NCI-H510A (cell line): ENCODE measurements at regions not wholly inside any gene's neighbourhood (a gene's known extent, or its start where the extent isn't known, plus 50 kb on each side); places are given as distances from the start of the nearest gene placed in this dataset.
"Not testable (repeated sequence)": the region's sequence is repeated elsewhere in the genome, so short reads cannot be mapped to it uniquely, and the experiment has no call there.

Experiments used
- DNase-seq: peaks from one replicate; lab custom pipeline; 2025; lab: John Stamatoyannopoulos, UW

DNA sequence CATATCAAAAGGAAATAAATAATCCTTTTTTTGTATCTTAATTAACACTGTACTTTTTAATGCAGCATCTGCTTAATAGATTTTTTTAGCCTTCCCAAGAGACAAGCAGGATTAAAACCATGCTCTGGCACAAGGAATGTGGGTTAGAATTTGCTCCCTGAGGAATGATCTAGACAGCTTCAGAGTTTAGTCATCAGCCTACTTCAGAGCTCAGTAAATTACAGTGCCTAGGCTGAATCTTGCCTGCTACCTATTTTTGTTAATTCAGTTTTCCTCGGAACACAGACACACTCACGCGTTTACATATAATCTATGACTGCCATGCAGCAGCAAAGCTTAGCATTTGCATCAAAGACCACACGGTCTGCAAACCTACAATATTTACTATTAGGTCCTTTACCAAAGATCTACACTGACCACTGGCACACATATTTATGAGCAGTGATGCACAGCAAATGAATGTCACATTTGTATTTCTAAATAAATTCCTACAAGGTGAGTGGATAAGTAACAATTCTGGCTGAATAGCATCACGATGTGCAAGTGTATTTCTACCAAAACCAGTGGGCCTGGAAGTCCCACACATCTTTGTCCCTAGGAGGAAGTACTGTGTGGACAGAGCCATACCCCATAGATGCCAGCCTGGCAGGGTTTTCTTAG lies 309.8 kb upstream of the TMEM132C start:
- DNase-seq = no peak

DNA sequence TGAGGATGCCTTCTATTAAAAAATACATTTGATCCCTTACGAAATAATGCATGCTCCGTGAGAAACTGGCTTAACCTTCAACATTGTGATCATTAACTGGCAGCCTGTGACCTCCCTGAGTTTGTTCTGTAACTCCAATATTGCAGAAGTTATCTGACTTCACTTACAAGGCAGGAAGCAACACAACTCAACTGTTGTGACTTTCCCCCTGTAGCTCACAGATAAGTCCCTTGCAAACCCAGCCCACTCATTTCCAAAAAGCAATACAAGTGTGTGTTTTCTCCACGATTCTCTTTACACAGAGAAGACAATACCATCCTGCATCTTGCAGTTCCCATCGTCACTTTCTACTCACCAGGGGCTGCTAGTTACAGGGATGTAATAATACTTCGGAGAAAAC lies 304.7 kb upstream of the TMEM132C start:
- DNase-seq = no peak

DNA sequence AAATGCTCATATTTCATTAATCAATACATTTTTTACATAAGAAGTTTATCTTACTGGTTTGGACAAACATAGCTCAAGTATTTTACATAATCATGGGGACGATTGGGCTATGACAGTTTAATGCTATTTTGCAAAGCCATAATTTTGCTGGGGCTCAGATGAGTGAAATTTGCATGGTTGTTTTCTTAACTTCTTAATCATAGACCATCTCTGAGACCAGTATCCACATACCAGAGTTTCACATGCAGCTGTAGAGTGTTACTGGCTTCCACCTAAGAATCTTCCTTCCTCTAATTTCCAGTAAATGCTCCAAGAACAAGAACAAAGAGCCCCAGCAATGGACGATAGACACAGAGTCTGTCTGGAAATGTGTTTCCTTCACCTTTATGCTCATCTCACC lies 303.0 kb upstream of the TMEM132C start:
- no peak for DNase-seq

DNA sequence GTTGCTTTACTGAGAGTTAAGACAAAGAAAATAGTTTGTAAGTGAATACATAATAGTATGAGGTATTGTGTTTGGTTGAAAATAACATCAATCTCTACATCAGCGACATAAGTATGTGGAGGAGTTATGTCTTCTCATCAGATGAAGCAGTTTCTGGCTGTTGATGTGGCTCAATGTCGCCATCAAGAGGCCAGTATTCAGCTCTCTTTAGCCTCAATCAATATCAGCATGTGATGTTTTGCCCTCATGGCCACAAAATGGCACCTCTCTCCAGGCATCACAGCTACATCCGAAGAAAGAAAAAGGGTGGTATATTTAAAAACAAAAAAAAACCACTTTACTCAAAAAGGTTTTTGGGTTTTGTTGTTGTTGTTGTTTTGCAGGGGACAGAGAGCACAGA lies 302.3 kb upstream of the TMEM132C start:
- DNase-seq = no peak

DNA sequence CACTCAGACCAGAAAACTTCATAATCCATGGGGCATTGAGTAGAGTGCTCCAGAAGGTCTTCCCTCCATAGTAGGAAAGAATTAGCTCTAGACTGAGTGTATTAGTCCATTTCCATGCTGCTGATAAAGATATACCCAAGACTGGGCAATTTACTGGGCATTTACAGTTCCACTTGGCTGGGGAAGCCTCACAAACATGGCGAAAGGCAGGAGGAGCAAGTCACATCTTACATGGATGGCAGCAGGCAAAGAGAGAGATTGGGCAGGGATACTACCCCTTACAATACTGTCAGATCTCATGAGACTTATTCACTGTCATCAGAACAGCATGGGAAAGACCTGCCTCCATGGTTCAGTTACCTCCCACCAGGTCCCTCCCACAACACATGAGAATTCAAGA lies 300.6 kb upstream of the TMEM132C start:
- no peak for DNase-seq

DNA sequence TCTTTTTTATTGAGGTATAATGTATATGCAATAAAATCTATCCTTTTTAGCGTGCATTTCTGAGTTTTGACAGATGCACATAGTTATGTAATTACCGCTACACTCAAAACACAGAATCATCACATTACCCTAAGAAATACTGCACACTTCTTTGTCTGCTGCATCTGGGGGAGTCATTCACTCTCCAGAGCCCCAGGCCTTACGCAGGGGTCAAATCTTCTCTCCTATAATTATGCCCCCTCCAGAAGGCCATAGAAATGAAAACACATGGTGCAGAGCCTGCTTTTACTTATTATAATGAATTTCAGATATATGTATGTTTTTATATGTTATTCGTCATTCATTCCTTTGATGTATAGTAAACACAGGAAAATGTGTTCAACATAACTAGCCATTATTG lies 296.5 kb upstream of the TMEM132C start:
- DNase-seq = no peak

DNA sequence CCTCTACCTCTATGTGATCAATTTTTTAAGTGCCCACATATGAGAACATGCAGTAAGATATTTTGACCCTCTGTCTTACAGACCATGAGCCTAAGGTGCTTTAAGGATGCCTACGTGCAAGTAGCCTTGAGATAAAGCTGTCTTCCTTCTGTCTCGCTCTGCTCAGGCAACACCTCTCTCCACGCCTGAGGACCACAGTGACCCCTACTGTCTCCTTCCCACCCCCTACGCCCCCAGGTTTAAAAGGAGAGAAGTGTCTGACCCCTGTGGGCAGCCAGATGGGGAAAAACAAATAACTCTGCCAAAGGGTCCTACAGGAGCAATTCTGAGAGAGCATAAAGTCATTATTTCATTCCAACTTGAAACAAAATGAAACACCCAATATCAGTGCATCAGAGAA lies 286.4 kb upstream of the TMEM132C start:
- DNase-seq = no peak

DNA sequence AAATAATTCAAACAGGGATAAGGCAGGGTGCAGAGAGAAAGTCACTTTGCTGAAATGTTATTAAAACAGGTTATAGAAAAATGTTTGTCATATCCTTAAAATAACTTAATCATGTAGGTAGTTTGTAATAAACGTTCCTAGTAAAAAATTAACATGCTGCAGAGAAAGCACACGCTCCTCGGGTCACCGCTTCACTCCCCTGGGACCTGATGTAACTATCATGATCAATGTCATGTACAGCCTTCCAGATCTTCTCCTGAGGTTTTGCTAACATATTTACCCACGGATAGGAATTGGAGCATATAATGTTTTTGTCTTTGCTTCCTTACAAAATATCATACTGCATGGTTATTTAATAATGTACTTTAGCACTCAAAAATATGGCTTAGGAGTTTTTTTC lies 285.1 kb upstream of the TMEM132C start:
- DNase-seq = no peak

DNA sequence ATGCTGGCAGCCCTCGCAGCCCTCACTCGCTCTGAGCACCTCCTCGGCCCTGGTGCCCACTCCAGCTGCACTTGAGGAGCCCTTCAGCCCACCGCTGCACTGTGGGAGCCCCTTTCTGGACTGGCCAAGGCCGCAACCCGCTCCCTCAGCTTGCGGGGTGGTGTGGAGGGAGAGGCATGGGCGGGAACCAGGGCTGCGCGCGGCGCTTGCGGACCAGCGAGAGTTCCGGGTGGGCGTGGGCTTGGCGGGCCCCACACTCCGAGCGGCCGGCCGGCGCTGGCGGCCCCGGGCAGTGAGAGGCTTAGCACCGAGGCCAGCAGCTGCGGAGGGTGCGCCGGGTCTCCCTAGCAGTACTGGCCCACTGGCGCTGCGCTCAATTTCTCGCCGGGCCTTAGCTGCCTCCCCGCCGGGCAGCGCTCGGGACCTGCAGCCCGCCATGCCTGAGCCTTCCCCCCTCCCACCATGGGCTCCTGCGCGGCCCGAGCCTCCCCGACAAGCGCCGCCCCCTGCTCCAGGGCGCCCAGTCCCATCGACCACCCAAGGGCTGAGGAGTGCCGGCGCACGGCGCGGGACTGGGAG lies 283.7 kb upstream of the TMEM132C start:
- DNase-seq = not testable (repeated sequence)

DNA sequence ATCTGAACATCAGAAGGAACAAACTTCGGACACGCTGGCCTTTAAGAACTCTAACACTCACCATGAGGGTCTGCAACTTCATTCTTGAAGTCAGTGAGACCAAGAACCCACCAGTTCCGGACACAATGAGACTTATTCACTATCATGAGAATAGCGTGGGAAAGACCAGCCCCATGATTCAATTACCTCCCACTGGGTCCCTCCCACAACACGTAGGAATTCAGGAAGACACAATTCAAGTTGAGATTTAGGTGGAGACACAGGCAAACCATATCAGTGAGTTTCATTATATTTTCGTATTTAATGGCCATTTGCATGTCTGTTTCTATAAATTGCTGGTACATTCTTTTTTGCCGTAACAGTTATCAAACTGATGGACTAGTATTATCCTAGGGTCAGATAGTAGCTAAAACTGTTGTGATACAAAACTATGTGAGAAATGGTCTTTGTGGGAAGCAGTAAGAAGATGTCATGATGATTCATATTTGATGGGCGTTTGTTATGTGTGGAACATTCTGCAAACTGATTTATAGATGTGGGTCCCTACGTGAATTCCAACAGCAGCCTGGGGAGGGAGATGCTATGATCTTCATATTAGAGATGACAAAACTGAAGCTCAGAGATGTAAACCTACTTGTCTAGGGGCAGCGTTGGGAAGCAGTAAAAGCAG lies 282.4 kb upstream of the TMEM132C start:
- no peak for DNase-seq

DNA sequence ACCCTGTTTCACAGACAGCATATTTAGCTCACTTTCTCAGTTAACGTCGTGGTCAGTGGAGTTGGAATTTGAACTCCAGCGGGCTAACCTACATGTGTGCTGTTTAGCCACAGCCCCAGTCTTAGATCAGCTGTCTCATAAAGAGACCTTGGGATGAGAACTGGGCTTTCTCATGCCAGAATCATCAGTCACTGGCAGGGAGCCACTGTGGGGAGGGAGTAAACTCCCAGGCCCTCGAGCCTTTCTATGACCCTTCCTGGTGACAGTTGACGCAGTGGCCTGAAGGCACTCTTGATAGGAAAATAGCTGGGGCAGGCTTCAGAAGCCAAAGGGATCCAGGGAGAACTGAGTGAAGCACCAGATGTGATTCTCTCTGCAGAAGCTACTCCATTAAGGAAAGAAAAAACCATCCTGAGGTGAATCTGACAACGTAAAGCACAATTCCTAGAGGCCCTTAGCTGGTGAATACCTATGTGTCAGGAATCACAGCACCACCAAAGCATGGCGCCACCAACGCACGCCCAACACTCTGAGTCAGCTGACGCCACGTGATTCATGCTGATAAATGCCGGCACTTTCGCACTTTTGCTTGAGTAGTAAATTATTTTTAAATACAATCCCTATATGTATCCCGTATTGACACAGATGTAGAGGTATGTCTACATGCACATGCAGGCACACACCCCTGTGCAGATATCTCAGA lies 279.6 kb upstream of the TMEM132C start:
- no peak for DNase-seq

DNA sequence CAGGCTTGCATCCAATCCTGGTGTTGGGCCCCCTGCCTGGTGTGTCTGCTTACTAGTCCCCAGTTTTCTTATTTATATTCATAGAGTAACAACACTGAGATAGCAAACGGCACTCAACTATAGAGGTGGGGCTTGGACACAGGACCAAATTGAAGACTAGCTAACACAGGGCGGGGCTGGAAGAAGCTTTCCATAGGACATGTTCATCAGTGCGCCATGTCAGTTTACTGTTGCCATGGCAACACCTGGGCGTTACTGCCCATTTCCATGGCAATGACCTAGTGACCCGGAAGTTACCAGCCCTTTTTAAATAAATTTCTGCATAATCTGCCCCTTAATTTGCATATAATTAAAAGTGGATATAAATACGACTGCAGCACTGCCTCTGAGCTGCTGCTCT lies 275.5 kb upstream of the TMEM132C start:
- DNase-seq = no peak

DNA sequence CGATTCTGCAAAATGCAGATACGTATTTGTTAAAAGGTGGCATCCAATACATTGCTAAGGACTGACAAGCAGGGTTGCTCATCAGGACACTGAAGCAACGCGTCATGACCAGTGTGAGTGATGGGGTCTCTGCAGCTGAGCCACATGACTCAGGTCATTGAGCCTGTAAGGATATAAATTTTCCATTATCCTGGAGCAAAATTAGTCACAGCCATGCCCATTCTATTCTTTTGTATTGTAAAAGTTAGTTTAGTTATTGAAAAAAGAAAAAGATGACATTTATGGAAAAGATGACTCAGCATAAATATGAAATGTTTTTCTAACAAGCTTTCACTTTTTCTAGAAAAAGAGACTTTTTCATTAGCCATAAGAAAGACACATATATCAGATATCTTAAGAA lies 268.0 kb upstream of the TMEM132C start:
- DNase-seq = no peak

DNA sequence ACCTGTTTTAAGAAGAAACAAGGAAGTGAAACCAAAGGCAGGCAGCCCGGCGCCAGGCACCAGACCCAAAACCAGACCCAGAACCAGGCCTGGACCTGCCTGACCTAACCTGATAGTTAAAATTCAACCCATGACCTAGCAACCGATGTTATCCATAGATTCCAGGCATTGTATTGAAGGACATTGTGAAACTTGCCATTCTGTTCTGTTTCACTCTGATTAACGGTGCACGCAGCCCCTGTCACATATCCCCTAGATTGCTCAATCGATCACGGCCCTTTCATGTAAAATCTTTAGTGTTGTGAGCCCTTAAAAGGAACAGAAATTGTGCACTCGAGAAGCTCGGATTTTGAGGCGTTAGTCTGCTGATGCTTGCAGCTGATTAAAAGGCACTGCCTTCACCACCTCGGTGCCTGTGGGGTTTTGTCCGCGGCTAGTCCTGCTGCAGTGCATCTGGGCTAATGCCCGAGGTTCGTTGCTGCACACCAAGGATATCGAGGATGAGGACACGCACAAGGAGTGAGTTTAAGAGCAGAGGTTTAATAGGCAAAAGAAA lies 262.5 kb upstream of the TMEM132C start:
- DNase-seq = no peak

DNA sequence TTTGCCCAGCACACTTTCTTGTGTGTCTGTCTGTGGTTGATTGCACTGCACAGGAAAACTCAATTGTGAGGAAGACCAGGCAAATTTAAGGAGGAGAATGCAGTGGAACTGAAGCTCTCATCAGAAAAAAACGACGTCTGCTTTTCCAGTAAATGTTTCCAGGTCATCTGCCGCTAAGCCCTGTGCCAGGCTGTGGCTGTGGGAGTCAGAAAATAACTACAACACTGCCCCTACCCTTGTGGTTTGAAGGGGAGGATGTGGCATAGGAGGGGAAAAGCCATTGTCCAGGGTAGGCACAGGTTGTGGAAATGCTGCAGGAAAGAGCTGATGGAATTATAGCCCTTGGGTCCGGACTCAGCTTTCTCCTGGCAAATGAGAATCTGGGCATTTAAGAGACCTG lies 259.7 kb upstream of the TMEM132C start:
- no peak for DNase-seq

DNA sequence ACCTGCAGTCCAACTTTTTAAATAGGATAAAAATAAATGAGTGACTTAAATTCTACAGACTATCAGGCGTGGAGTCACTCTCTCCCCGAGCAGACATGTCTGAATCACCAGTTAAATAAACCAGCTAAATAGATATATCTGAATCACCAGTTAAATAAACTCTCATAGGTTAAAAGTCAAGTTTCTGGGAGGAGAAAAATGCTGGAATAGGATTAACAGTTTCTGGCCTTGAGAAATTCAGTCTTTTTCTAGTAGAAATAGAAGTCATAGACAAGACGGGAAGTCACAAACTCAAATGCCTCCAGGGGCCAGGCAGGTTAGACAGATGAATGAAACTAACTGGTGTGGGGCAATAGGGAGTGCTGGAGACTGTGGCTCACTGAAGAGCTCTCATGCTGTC lies 258.6 kb upstream of the TMEM132C start:
- no peak for DNase-seq

DNA sequence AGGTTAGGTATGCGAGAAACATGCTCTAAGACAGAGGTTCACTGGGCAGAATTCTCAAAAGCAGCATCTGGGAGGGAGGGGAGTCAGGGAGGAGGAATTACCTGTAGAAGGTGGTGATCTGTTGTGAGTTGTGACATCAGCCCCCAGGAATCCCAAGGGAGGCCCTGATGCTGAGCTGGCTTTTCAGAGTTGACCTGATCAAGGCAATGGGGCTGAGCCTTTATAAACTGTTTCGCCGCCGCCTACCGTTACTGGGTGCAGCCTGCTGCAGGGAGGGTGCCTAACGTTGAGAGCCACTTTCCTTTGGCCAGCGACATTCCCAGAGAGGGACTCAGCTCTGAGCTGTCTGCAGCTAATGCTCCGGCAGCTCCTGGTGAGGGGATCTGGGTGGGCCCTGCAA lies 257.9 kb upstream of the TMEM132C start:
- DNase-seq = no peak

DNA sequence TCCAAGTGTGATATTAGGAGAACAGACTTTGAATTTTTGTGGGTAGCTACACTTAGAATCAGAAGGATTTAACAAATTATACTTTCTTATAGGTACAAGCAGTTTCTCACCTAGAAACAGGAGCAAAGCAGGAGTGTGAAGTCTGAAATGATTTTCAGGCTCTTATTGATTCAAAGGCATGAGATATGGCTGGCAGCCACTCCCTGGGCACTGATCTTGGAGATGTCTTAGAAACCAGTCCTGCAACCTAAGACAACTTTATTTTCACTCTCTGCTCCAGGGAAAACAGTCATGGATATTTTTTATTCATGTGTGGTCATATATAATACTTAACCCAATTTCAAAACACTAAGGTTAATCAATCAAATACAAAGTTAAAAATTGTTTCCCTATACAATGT lies 254.9 kb upstream of the TMEM132C start:
- DNase-seq = no peak

DNA sequence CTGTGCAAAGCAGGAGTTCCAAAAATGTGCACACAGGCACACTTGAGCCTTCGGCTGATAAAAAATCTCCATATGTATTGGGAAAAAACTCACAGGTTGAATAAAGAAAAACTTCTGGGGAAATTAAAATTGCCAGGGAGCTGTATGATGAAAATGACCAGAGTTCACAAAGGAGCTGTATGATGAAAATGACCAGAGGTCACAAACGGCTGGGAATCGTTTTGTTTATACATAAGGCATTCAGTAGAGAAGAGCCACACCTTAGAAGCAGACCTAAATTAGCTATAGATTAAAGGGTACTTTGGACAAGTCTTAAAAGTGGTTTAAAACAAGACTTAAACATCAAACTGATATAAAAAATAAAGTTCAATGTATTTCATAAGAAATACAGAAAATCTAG lies 251.7 kb upstream of the TMEM132C start:
- DNase-seq = no peak

DNA sequence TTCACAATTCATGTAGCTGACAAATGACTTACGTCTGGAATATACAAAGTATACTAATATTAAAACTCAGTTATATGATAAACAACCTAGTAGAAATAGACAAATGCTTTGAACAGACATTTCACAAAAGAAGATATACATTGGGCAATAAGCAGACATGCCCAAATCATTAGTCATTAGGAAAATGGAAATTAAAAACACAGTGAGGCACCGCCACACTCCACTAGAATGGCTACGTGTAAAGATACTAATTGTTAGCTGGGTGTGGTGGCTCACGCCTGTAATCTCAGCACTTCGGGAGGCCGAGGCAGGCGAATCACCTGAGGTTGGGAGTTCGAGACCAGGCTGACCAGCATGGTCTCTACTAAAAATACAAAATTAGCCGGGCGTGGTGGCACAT lies 248.9 kb upstream of the TMEM132C start:
- no peak for DNase-seq

DNA sequence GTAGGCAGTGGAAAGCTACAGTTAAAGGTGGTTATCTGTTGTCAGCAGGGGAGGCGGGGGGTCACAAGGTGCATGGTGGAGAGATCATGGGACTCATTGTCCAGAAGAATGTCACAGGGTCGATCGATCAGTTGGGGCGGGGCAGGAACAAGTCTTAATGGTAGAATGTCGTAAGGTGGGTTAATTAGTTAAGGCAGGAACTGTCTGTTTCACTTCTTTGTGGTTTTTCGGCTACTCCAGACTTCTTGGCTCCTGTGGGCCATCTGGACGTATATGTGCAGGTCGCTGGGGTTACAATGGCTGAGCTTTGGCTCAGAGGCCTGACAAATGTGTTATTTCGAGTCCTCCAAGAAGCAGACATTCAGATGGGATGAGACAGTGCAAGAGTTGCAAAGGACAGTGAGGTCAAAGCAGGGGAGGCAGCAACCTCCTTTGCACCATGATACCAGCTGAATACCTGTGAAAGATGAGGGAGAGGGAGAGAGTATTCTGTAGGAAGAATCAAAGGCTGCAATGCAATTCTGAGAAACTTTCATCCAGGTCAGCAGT lies 246.9 kb upstream of the TMEM132C start:
- no peak for DNase-seq

DNA sequence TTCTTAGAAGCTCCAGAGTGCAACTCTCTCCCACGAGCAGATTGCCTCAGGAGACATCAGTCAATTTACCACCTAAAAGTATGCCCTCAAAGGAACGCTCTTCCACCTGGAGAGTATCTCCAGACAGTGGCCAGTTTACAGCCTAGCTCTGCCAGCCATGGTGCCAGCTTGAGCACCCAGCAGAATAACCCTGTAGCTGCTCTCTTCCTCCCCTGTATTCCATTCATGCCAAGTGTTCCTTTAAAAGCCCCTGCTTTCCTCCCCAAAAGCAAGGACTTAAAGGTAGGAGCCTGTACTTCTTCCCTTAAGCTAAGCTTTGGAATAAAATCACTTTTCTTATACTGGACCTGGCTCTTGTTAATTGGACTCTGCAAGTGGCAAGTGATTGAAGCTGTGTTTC lies 245.4 kb upstream of the TMEM132C start:
- no peak for DNase-seq
